ENCODE measurements at regions not wholly inside any gene's neighbourhood (a gene's known extent, or its start where the extent isn't known, plus 50 kb on each side); places are given as distances from the start of the nearest gene placed in this dataset.

DNA sequence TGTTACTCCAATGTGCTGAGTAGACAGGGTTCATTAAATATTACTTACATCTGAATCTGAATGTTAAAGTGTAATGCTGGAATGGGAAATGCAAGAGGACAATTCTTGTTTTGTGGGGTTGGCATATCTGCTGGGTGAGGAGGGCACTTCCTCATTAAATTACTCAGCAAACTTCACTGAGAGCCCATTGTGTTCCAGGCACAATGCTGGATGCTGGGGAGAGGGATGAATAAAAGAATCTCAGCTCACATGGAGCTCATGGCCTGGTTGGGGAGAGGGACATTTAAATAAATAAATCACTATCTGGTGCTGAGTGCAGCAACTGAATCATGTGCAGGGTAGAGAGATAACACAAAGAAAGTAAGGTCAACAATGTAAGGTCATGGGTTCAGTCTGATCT is 199.2 kb upstream of the CFAP20DC start:
- TF ChIP-seq ZNF274 (IDR thresholded peaks at IDR 0.05; ENCODE audit: low read depth, low read length) (no peak), YY1 (IDR thresholded peaks at IDR 0.05; ENCODE audit: insufficient read depth, insufficient read length) (no peak)
